Right atrium auricular region (tissue), 2 donors: ENCODE measurements at regions not wholly inside any gene's neighbourhood (a gene's known extent, or its start where the extent isn't known, plus 50 kb on each side); places are given as distances from the start of the nearest gene placed in this dataset.

Experiments used
- DNase-seq: peaks from one replicate; pipeline ENCODE4 v3.0.0-alpha.2; 2019; ENCODE audit warnings: low spot score
- H3K27ac ChIP-seq, 2 donors: fragments of 200-600 bp; sonication (generic); 1 replicate in 1 of 2; 2 replicates in 1 of 2; pipeline ENCODE4 v1.5.1; 2016 to 2019
- H3K27me3 ChIP-seq, 2 donors: fragments of 200-600 bp; sonication (generic); one replicate each; pipeline versions ENCODE4 v1.5.1 to v1.6.0; 2017 to 2019
- H3K36me3 ChIP-seq: fragments of 200-600 bp; sonication (generic); one replicate; pipeline ENCODE4 v1.5.1; 2016
- H3K4me1 ChIP-seq, 2 donors: fragments of 200-600 bp; sonication (generic); one replicate each; pipeline versions ENCODE4 v1.5.1 to v1.6.0; 2017 to 2019
- H3K4me3 ChIP-seq, 2 donors: fragments of 200-600 bp; sonication (generic); 1 replicate in 1 of 2; 2 replicates in 1 of 2; pipeline ENCODE4 v1.5.1; 2017 to 2019; ENCODE audit warnings: mild to moderate bottlenecking in 1 of 2, moderate library complexity in 1 of 2
- H3K9me3 ChIP-seq, 2 donors: fragments of 200-600 bp; sonication (generic); one replicate each; pipeline ENCODE4 v1.5.1; 2019
- CTCF ChIP-seq, 2 donors: fragments of 200-600 bp; sonication (generic); IDR thresholded peaks; one replicate each; pipeline ENCODE4 v1.5.1; 2019; ENCODE audit warnings: antibody characterized with exemption in 2 of 2

GRCh38 chr14:83320837-83321236 is 1787.2 kb upstream of the SEL1L start:
- Histone ChIP-seq H3K36me3 (no peaks in the 10 kb centered on the region), H3K27me3 (no peaks in the 10 kb centered on the region), H3K4me3 (no peak overlapping the region), H3K27ac (no peak overlapping the region), H3K9me3 (no peaks in the 10 kb centered on the region), H3K4me1 (no peaks in the 10 kb centered on the region)
- TF ChIP-seq CTCF (IDR thresholded peaks at IDR 0.05), result no peak
- DNase-seq, result no peak

GRCh38 chr14:83331513-83331912 is 1797.9 kb upstream of the SEL1L start:
- no peaks in the 10 kb centered on the region for H3K4me1 ChIP-seq
- DNase-seq, result no peak
- H3K27me3 ChIP-seq, result no peaks in the 10 kb centered on the region
- no peaks in the 10 kb centered on the region for H3K36me3 ChIP-seq
- no peak overlapping the region for H3K4me3 ChIP-seq
- TF ChIP-seq CTCF (IDR thresholded peaks at IDR 0.05), result no peak
- no peaks in the 10 kb centered on the region for H3K9me3 ChIP-seq
- no peak overlapping the region for H3K27ac ChIP-seq

- Histone ChIP-seq H3K36me3 (no peaks in the 10 kb centered on the region), H3K27me3 (no peaks in the 10 kb centered on the region), H3K27ac (no peak overlapping the region), H3K4me1 (no peaks in the 10 kb centered on the region), H3K4me3 (no peak overlapping the region), H3K9me3 (no peaks in the 10 kb centered on the region)
- DNase-seq, result no peak
- no peak for TF ChIP-seq CTCF (IDR thresholded peaks at IDR 0.05)
Measured at GRCh38 chr14:83342590-83342989, 1808.9 kb upstream of the SEL1L start.

- DNase-seq, result no peak
- Histone ChIP-seq H3K4me3 (no peak overlapping the region), H3K27ac (no peak overlapping the region)
Measured at GRCh38 chr14:83347874-83348273, 1814.2 kb upstream of the SEL1L start.

GRCh38 chr14:83355609-83356008 is 1822.0 kb upstream of the SEL1L start:
- Histone ChIP-seq H3K36me3 (no peaks in the 10 kb centered on the region), H3K4me3 (no peak overlapping the region), H3K27me3 (no peaks in the 10 kb centered on the region), H3K4me1 (no peaks in the 10 kb centered on the region), H3K9me3 (no peaks in the 10 kb centered on the region), H3K27ac (no peak overlapping the region)
- no peak for DNase-seq
- no peak for TF ChIP-seq CTCF (IDR thresholded peaks at IDR 0.05)

More at GRCh38 chr14:83347874-83348273, 1814.2 kb upstream of the SEL1L start:
- Histone ChIP-seq H3K4me1 (no peaks in the 10 kb centered on the region), H3K36me3 (no peaks in the 10 kb centered on the region), H3K9me3 (no peaks in the 10 kb centered on the region), H3K27me3 (no peaks in the 10 kb centered on the region)
- TF ChIP-seq CTCF (IDR thresholded peaks at IDR 0.05), result no peak

GRCh38 chr14:83356080-83356479 is 1822.4 kb upstream of the SEL1L start:
- no peak for TF ChIP-seq CTCF (IDR thresholded peaks at IDR 0.05)
- no peak for DNase-seq
- no peaks in the 10 kb centered on the region for H3K36me3 ChIP-seq

More at GRCh38 chr14:83356080-83356479, 1822.4 kb upstream of the SEL1L start:
- Histone ChIP-seq H3K27ac (no peak overlapping the region), H3K9me3 (no peaks in the 10 kb centered on the region), H3K4me3 (no peak overlapping the region), H3K4me1 (no peaks in the 10 kb centered on the region), H3K27me3 (no peaks in the 10 kb centered on the region)
